ENCODE measurements at regions not wholly inside any gene's neighbourhood (a gene's known extent, or its start where the extent isn't known, plus 50 kb on each side); places are given as distances from the start of the nearest gene placed in this dataset.
A peak's percentile ranks its signal among the peaks of the same experiment; 100 is the strongest.
"Not testable (repeated sequence)": the region's sequence is repeated elsewhere in the genome, so short reads cannot be mapped to it uniquely, and the experiment has no call there.

- peak in 1 of 2 donors; percentile 5 for DNase-seq
Observed at GRCh38 chr6:80605165-80605989, 498.9 kb downstream of the BCKDHB start.

GRCh38 chr6:80603679-80604078, 497.2 kb downstream of the BCKDHB start:
- no peak for DNase-seq

GRCh38 chr6:80594461-80594860, 488.0 kb downstream of the BCKDHB start:
- DNase-seq: no peak

- no peak for DNase-seq
Observed at GRCh38 chr6:80592436-80592835, 486.0 kb downstream of the BCKDHB start.

- DNase-seq: no peak
Observed at GRCh38 chr6:80586242-80586641, 479.8 kb downstream of the BCKDHB start.

- DNase-seq: no peak
Observed at GRCh38 chr6:80579391-80580023, 473.0 kb downstream of the BCKDHB start.

GRCh38 chr6:80573320-80573719, 466.8 kb downstream of the BCKDHB start:
- not testable (repeated sequence) for DNase-seq

GRCh38 chr6:80566361-80566760, 459.9 kb downstream of the BCKDHB start:
- DNase-seq: no peak

GRCh38 chr6:80553071-80553740, 446.7 kb downstream of the BCKDHB start:
- no peak for DNase-seq

GRCh38 chr6:80550748-80551147, 444.3 kb downstream of the BCKDHB start:
- DNase-seq: no peak

- DNase-seq: no peak
Observed at GRCh38 chr6:80550281-80550680, 443.8 kb downstream of the BCKDHB start.

GRCh38 chr6:80548532-80548931, 442.1 kb downstream of the BCKDHB start:
- DNase-seq: no peak

- DNase-seq: no peak
Observed at GRCh38 chr6:80547827-80548226, 441.4 kb downstream of the BCKDHB start.

- no peak for DNase-seq
Observed at GRCh38 chr6:80544976-80545722, 438.7 kb downstream of the BCKDHB start.

GRCh38 chr6:80544555-80544954, 438.1 kb downstream of the BCKDHB start:
- no peak for DNase-seq

- DNase-seq: no peak
Observed at GRCh38 chr6:80543598-80544222, 437.2 kb downstream of the BCKDHB start.

- DNase-seq: no peak
Observed at GRCh38 chr6:80543151-80543550, 436.7 kb downstream of the BCKDHB start.

- DNase-seq: no peak
Observed at GRCh38 chr6:80541886-80542285, 435.4 kb downstream of the BCKDHB start.

- no peak for DNase-seq
Observed at GRCh38 chr6:80541181-80541580, 434.7 kb downstream of the BCKDHB start.

- DNase-seq: no peak
Observed at GRCh38 chr6:80540700-80541099, 434.2 kb downstream of the BCKDHB start.

- no peak for DNase-seq
Observed at GRCh38 chr6:80537118-80537972, 430.9 kb downstream of the BCKDHB start.
